Naive thymus-derived CD4-positive, alpha-beta T cell (primary cell): ENCODE measurements at regions not wholly inside any gene's neighbourhood (a gene's known extent, or its start where the extent isn't known, plus 50 kb on each side); places are given as distances from the start of the nearest gene placed in this dataset.

Experiments used
- ATAC-seq: fragments of 150-1000 bp; cut with Tn5 transposase; 2 replicates; pipeline ENCODE4 v1.10.0; 2021; ENCODE audit warnings: mild to moderate bottlenecking, moderate library complexity
- CTCF ChIA-PET: fragments of 350-600 bp; sonication (Branson Sonifier 250); formaldehyde crosslinking; loops from one replicate; lab custom pipeline; 2021; ENCODE audit warnings: antibody characterized with exemption; lab: Charles Lee
- POLR2A ChIA-PET: fragments of 350-600 bp; sonication (Branson Sonifier 250); formaldehyde crosslinking; loops from one replicate; lab custom pipeline; 2021; ENCODE audit warnings: antibody characterized with exemption, inconsistent platforms; lab: Charles Lee
- DNase-seq, 9 donors: peaks; one replicate each; pipeline versions ENCODE4 v3.0.0 to v3.0.0-alpha.2; 2020 to 2022; ENCODE audit warnings: mixed read lengths in 1 of 9
- H3K27ac ChIP-seq: one replicate; pipeline ENCODE4 v1.7.0; 2013; ENCODE audit warnings: mild to moderate bottlenecking, low read depth, low read length, moderate library complexity
- H3K27me3 ChIP-seq, 2 donors: one replicate each; pipeline ENCODE4 v1.7.0; 2013; ENCODE audit warnings: low read length in 2 of 2, mild to moderate bottlenecking in 2 of 2, moderate library complexity in 2 of 2; ENCODE audit not compliant: control insufficient read depth in 2 of 2, insufficient read depth in 2 of 2
- H3K36me3 ChIP-seq, 3 experiments: 1 replicate in 2 of 3; 2 replicates in 1 of 3; pipeline ENCODE4 v1.7.0; 2013; ENCODE audit warnings: low read length in 3 of 3, mild to moderate bottlenecking in 3 of 3, moderate library complexity in 1 of 3; ENCODE audit not compliant: insufficient read depth in 3 of 3, control insufficient read depth in 2 of 3
- H3K4me1 ChIP-seq, 2 donors: one replicate each; pipeline ENCODE4 v1.7.0; 2013; ENCODE audit warnings: low read length in 2 of 2, mild to moderate bottlenecking in 2 of 2, moderate library complexity in 1 of 2; ENCODE audit not compliant: control insufficient read depth in 2 of 2, insufficient read depth in 2 of 2
- H3K4me3 ChIP-seq: 2 replicates; pipeline ENCODE4 v1.7.0; 2013; ENCODE audit warnings: mild to moderate bottlenecking, low read length
- H3K9me3 ChIP-seq, 3 experiments: 1 replicate in 2 of 3; 2 replicates in 1 of 3; pipeline ENCODE4 v1.7.0; 2013; ENCODE audit warnings: low read length in 3 of 3; ENCODE audit not compliant: control insufficient read depth in 2 of 3
- H3K27ac Mint-ChIP-seq, 9 donors: one replicate each; pipeline ENCODE4 v1.8.0; 2020 to 2022; ENCODE audit warnings: mixed read lengths in 9 of 9, mild to moderate bottlenecking in 8 of 9, moderate library complexity in 5 of 9, inconsistent platforms in 2 of 9
- H3K27me3 Mint-ChIP-seq, 5 donors: one replicate each; pipeline ENCODE4 v1.8.0; 2021 to 2022; ENCODE audit warnings: mixed read lengths in 5 of 5, mild to moderate bottlenecking in 1 of 5
- H3K36me3 Mint-ChIP-seq, 5 donors: one replicate each; pipeline ENCODE4 v1.8.0; 2020 to 2022; ENCODE audit warnings: mixed read lengths in 5 of 5, mild to moderate bottlenecking in 3 of 5, inconsistent platforms in 1 of 5
- H3K4me1 Mint-ChIP-seq, 7 donors: one replicate each; pipeline ENCODE4 v1.8.0; 2020 to 2022; ENCODE audit warnings: mixed read lengths in 7 of 7, mild to moderate bottlenecking in 3 of 7, inconsistent platforms in 1 of 7
- H3K4me3 Mint-ChIP-seq, 10 donors: one replicate each; pipeline ENCODE4 v1.8.0; 2020 to 2022; ENCODE audit warnings: mild to moderate bottlenecking in 10 of 10, mixed read lengths in 10 of 10, moderate library complexity in 6 of 10, inconsistent platforms in 2 of 10
- H3K9me3 Mint-ChIP-seq, 11 donors: one replicate each; pipeline ENCODE4 v1.8.0; 2020 to 2022; ENCODE audit warnings: mixed read lengths in 11 of 11, mild to moderate bottlenecking in 4 of 11, inconsistent platforms in 1 of 11, moderate library complexity in 1 of 11
- intact Hi-C, 2 donors: fragments of 100-400 bp; cut with micrococcal nuclease; formaldehyde crosslinking; loops; one replicate each; pipeline ENCODE4 v1.15.1; 2023

DNA sequence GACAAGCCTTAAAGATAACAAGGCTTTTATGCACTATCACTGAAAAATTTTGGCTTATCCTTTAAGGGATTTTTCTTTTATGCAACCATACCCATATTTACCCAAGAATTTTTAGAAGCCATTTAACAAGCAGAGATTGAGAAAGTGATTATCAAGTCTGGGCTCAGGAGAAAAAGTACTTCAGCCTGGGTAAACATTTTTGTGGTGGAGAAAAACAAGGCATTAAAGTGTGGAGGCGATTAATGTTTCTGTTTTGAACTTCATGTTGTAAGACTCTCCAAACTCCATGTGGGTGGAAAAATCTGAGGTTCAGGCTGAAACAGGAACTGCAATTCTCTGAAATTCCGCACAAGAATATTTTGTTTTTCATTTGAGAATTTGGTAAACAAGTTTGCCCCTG is 260.4 kb upstream of the KCNMB2 start:
- no peak for DNase-seq
- peaks cover 0 to 16% (median 0%) of the 10 kb centered on the region in 5 donors for H3K36me3 Mint-ChIP-seq
- peaks cover 0 to 16% (median 0%) of the 10 kb centered on the region in 3 experiments for H3K9me3 ChIP-seq
- no peak overlapping the region for H3K27ac Mint-ChIP-seq
- no peaks in the 10 kb centered on the region for H3K4me1 Mint-ChIP-seq
- H3K27ac ChIP-seq = no peak overlapping the region
- peaks cover 0 to 5% (median 0%) of the 10 kb centered on the region in 5 donors for H3K27me3 Mint-ChIP-seq
- no peak for ATAC-seq
- H3K9me3 Mint-ChIP-seq = peaks cover 5 to 31% (median 13%) of the 10 kb centered on the region in 11 donors
- CTCF ChIA-PET = no interaction called here
- H3K4me1 ChIP-seq = no peaks in the 10 kb centered on the region
- POLR2A ChIA-PET = no interaction called here
- H3K27me3 ChIP-seq = no peaks in the 10 kb centered on the region
- intact Hi-C loops = no loop called here
- no peaks in the 10 kb centered on the region for H3K36me3 ChIP-seq
- H3K4me3 Mint-ChIP-seq = no peak overlapping the region
- H3K4me3 ChIP-seq = no peak overlapping the region

DNA sequence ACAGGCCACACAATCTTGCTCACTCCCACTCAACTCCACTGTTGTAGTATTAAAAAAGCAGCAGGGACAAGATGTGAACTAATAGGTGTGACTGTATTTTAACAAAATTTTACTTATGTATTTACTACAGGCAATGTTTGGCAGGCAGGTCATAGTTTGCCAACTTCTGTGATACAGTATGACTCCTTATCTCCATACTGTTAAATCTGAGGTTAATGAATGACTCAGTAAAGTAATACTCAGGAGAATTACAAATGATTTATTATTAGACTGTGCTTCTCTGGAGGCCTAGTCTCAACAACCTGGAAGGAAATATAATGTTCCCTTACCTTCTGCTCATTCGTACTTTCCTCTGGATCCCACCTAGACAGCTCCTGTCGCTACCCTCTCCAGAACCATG is 258.6 kb upstream of the KCNMB2 start:
- Histone ChIP-seq H3K36me3 (no peaks in the 10 kb centered on the region), H3K27me3 (no peaks in the 10 kb centered on the region), H3K27ac (no peak overlapping the region), H3K4me3 (no peak overlapping the region), H3K4me1 (no peaks in the 10 kb centered on the region), H3K9me3 (peaks cover 0 to 16% (median 0%) of the 10 kb centered on the region in 3 experiments)
- ATAC-seq (no peak), DNase-seq (no peak)
- Mint-ChIP-seq H3K4me3 (no peak overlapping the region), H3K36me3 (peaks cover 0 to 16% (median 0%) of the 10 kb centered on the region in 5 donors), H3K27ac (no peak overlapping the region), H3K9me3 (peaks cover 5 to 40% (median 19%) of the 10 kb centered on the region in 11 donors), H3K27me3 (peaks cover 0 to 10% (median under 1%) of the 10 kb centered on the region in 5 donors), H3K4me1 (no peaks in the 10 kb centered on the region)
- ChIA-PET CTCF (no interaction called here), POLR2A (no interaction called here)
- intact Hi-C loops = no loop called here

DNA sequence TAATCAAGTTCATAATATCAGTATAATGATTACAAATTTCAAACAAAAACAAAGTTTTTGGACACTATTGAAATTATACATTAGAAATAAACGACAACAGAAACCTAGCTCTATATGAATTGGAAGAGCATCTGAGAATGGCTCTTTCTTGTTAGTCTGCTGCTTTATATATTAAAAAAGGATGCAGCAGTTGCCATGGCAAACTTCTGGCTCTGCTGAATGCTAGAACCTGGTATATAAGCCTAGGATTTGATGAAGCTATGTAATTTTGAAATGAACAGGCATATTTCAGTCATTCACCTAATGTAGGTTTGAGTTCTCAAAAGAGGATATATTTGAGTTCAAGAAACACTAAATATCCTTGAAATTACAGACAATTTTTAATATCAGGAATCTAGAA is 252.7 kb upstream of the KCNMB2 start:
- H3K27me3 ChIP-seq = no peaks in the 10 kb centered on the region
- no peak overlapping the region for H3K4me3 Mint-ChIP-seq
- peaks cover 0 to 18% (median 0%) of the 10 kb centered on the region in 5 donors for H3K36me3 Mint-ChIP-seq
- ChIA-PET POLR2A (no interaction called here), CTCF (no interaction called here)
- ATAC-seq (no peak), DNase-seq (no peak)
- no peak overlapping the region for H3K27ac ChIP-seq
- H3K27me3 Mint-ChIP-seq = peaks cover 0 to 11% (median 4%) of the 10 kb centered on the region in 5 donors
- peaks cover 6 to 50% (median 23%) of the 10 kb centered on the region in 11 donors for H3K9me3 Mint-ChIP-seq
- H3K4me1 ChIP-seq = no peaks in the 10 kb centered on the region
- no peaks in the 10 kb centered on the region for H3K36me3 ChIP-seq
- no peak overlapping the region for H3K4me3 ChIP-seq
- intact Hi-C loops = no loop called here
- H3K4me1 Mint-ChIP-seq = no peaks in the 10 kb centered on the region
- H3K9me3 ChIP-seq = peaks cover 0 to 15% (median 0%) of the 10 kb centered on the region in 3 experiments
- H3K27ac Mint-ChIP-seq = no peak overlapping the region

DNA sequence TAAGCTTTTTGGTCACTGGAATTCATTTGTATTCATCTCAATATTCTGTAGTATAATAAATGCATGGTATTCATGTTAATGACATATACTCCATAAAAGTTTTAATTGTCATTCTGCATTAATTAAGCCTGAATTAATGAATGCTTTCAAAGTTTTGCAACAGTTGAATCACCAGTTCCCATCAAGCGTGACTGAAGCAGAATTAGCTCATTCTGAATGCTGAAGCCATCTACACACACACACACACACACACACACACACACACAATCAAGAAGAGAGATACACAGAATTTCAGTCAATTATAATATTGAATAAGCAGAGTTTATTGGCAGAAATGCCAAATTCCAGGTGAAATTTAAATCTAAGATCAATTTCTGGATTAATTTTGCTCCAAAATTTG is 252.1 kb upstream of the KCNMB2 start:
- DNase-seq (no peak), ATAC-seq (no peak)
- CTCF ChIA-PET = no interaction called here
- intact Hi-C loops = no loop called here
- no peak overlapping the region for H3K27ac ChIP-seq
- peaks cover 0 to 15% (median 0%) of the 10 kb centered on the region in 5 donors for H3K36me3 Mint-ChIP-seq
- H3K27ac Mint-ChIP-seq = no peak overlapping the region
- peaks cover 0 to 9% (median 0%) of the 10 kb centered on the region in 3 experiments for H3K9me3 ChIP-seq
- no peaks in the 10 kb centered on the region for H3K4me1 Mint-ChIP-seq
- H3K9me3 Mint-ChIP-seq = peaks cover 8 to 50% (median 17%) of the 10 kb centered on the region in 11 donors
- H3K4me3 ChIP-seq = no peak overlapping the region
- no peaks in the 10 kb centered on the region for H3K4me1 ChIP-seq
- H3K36me3 ChIP-seq = no peaks in the 10 kb centered on the region
- peaks cover 0 to 11% (median 4%) of the 10 kb centered on the region in 5 donors for H3K27me3 Mint-ChIP-seq
- no peak overlapping the region for H3K4me3 Mint-ChIP-seq
- POLR2A ChIA-PET = no interaction called here
- H3K27me3 ChIP-seq = no peaks in the 10 kb centered on the region

DNA sequence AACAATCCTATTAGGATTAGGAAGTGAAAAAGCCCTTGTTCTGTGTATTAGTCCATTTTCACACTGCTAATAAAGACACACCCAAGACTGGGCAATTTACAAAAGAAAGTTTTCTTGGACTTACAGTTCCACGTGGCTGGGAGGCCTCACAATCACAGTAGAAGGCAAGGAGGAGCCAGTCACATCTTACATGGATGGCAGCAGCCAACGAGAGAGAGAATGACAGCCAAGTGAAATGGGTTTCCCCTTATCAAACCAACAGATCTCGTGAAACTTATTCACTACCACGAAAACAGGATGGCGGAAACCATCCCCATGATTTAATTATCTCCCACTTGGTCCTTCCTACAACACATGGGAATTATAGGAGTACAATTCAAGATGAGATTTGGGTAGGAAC is 248.2 kb upstream of the KCNMB2 start:
- Mint-ChIP-seq H3K9me3 (peaks cover 0 to 25% (median 9%) of the 10 kb centered on the region in 11 donors), H3K36me3 (peaks cover 0 to 10% (median 0%) of the 10 kb centered on the region in 5 donors), H3K4me1 (no peaks in the 10 kb centered on the region), H3K27me3 (peaks cover 0 to 3% (median 0%) of the 10 kb centered on the region in 5 donors), H3K4me3 (no peak overlapping the region), H3K27ac (no peak overlapping the region)
- POLR2A ChIA-PET = no interaction called here
- Histone ChIP-seq H3K27ac (no peak overlapping the region), H3K27me3 (no peaks in the 10 kb centered on the region), H3K36me3 (no peaks in the 10 kb centered on the region), H3K4me3 (no peak overlapping the region), H3K9me3 (no peaks in the 10 kb centered on the region), H3K4me1 (no peaks in the 10 kb centered on the region)
- intact Hi-C loops = no loop called here
- ATAC-seq (no peak), DNase-seq (no peak)
- CTCF ChIA-PET = no interaction called here

DNA sequence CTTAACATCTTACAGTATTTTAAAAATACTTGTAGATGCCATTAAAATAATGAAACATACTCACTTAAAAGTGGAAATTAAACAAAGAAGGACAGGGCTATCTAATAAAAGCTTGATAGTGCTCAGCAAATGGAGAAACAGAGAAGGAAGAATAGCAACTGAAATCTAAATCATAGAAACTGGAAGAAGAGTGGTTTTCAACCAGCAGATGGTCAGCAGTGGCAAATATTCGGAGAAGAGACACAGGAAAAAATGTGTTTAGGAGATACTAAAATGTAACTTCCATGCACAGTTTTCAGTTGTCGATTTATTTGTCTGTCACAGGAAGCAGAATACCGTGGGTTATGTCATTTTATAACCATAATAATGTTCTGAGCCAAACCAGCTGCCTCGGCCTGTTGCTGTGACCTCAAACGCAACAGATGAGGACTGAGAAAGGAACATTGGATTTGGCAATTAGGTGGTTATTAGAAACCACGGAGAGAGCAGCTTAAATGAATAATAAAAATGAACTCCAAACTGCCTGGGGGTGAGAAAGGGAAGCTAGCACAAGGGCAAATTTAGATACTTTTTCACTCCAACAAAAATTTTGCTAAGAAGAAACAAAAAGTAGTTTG is 246.6 kb upstream of the KCNMB2 start:
- Histone ChIP-seq H3K9me3 (no peaks in the 10 kb centered on the region), H3K4me1 (no peaks in the 10 kb centered on the region), H3K27me3 (no peaks in the 10 kb centered on the region), H3K27ac (no peak overlapping the region), H3K36me3 (no peaks in the 10 kb centered on the region), H3K4me3 (no peak overlapping the region)
- intact Hi-C loops = no loop called here
- Mint-ChIP-seq H3K27me3 (peaks cover 0 to 3% (median 0%) of the 10 kb centered on the region in 5 donors), H3K36me3 (peaks cover 0 to 10% (median 0%) of the 10 kb centered on the region in 5 donors), H3K9me3 (peaks cover 0 to 25% (median 9%) of the 10 kb centered on the region in 11 donors), H3K27ac (no peak overlapping the region), H3K4me1 (no peaks in the 10 kb centered on the region), H3K4me3 (no peak overlapping the region)
- no peak for ATAC-seq
- no peak for DNase-seq
- CTCF ChIA-PET = no interaction called here
- POLR2A ChIA-PET = no interaction called here
